Erythroblast (primary cell): ENCODE measurements at regions not wholly inside any gene's neighbourhood (a gene's known extent, or its start where the extent isn't known, plus 50 kb on each side); places are given as distances from the start of the nearest gene placed in this dataset.

Experiments used
- GATA1 ChIP-seq: IDR thresholded peaks from 2 replicates; pipeline ENCODE4 v1.6.1; 2011; ENCODE audit warnings: low read depth, mild to moderate bottlenecking, control low read depth, low read length, moderate library complexity
- POLR2A ChIP-seq: IDR thresholded peaks from 2 replicates; pipeline ENCODE4 v1.6.1; 2011; ENCODE audit warnings: mild to moderate bottlenecking, low read length

DNA sequence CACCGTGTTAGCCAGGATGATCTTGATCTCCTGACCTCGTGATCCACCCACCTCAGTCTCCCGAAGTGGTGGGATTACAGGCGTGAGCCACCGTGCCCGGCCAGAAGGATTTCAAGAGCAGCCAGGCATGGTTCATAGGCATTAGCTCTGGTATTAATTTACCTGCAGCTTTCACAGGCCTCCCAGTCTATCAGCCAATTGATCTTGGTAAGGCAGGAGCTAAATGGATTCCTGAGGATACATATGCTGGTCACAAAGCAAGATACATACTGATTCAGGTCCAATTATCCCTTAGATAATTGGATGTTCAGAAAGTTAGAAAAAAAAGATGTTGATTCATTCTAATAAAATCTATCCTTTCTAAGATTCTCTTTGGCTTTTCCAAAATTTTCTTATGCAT, 487.1 kb downstream of the TLE1 start:
- TF ChIP-seq POLR2A (no peak), GATA1 (no peak)
